ENCODE measurements at regions not wholly inside any gene's neighbourhood (a gene's known extent, or its start where the extent isn't known, plus 50 kb on each side); places are given as distances from the start of the nearest gene placed in this dataset.

DNA sequence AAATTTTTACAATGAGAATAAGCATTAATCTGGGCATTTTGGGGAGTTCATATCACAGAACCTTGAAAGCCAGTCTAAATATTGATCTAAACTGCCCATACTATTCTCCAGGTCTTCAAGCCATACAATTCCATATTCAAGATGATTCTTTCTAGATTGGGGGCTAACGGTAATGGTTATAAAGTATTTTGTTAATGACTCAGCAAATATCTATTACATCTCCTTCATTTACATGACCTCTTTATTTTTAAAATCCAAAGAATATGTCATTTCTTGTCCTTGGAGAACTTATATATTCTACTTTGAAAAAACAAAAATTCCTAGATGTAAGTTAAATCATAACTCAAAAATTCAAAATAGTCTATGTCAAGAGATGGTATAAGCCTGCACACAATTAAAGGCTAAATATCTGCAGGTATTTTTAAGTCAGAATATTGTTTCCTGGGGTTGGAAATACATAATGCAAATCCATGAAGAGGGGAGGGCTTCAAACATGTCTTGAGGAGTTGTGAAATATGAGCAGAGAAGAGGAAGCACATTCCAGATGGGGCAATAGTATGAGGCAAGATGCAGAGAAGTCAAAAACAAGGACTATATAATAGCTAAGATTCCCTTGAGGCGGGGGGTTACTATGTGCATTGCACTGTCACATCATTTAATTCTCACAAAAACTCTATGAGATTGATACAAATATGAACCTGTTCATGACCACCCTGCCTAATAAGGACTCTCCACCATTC, 526.4 kb downstream of the NR2F1-AS1 start:
- TF ChIP-seq, protein P1, sequence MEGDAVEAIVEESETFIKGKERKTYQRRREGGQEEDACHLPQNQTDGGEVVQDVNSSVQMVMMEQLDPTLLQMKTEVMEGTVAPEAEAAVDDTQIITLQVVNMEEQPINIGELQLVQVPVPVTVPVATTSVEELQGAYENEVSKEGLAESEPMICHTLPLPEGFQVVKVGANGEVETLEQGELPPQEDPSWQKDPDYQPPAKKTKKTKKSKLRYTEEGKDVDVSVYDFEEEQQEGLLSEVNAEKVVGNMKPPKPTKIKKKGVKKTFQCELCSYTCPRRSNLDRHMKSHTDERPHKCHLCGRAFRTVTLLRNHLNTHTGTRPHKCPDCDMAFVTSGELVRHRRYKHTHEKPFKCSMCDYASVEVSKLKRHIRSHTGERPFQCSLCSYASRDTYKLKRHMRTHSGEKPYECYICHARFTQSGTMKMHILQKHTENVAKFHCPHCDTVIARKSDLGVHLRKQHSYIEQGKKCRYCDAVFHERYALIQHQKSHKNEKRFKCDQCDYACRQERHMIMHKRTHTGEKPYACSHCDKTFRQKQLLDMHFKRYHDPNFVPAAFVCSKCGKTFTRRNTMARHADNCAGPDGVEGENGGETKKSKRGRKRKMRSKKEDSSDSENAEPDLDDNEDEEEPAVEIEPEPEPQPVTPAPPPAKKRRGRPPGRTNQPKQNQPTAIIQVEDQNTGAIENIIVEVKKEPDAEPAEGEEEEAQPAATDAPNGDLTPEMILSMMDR (conservative IDR thresholded peaks at IDR 0.05; ENCODE audit: low read depth in 2 of 2) = no peak
- TF ChIP-seq EZH2 (IDR thresholded peaks at IDR 0.05; ENCODE audit: low read depth, unreplicated experiment) = no peak
- no peak for TF ChIP-seq POLR2AphosphoS5 (IDR thresholded peaks at IDR 0.05; ENCODE audit: low read depth)
- TF ChIP-seq CREB1 (CRISPR knock-in tag; IDR thresholded peaks at IDR 0.05; ENCODE audit: low read depth) = no peak
- no peak for TF ChIP-seq EZH2phosphoT487 (IDR thresholded peaks at IDR 0.05; ENCODE audit: unreplicated experiment)
- TF ChIP-seq, protein P2, sequence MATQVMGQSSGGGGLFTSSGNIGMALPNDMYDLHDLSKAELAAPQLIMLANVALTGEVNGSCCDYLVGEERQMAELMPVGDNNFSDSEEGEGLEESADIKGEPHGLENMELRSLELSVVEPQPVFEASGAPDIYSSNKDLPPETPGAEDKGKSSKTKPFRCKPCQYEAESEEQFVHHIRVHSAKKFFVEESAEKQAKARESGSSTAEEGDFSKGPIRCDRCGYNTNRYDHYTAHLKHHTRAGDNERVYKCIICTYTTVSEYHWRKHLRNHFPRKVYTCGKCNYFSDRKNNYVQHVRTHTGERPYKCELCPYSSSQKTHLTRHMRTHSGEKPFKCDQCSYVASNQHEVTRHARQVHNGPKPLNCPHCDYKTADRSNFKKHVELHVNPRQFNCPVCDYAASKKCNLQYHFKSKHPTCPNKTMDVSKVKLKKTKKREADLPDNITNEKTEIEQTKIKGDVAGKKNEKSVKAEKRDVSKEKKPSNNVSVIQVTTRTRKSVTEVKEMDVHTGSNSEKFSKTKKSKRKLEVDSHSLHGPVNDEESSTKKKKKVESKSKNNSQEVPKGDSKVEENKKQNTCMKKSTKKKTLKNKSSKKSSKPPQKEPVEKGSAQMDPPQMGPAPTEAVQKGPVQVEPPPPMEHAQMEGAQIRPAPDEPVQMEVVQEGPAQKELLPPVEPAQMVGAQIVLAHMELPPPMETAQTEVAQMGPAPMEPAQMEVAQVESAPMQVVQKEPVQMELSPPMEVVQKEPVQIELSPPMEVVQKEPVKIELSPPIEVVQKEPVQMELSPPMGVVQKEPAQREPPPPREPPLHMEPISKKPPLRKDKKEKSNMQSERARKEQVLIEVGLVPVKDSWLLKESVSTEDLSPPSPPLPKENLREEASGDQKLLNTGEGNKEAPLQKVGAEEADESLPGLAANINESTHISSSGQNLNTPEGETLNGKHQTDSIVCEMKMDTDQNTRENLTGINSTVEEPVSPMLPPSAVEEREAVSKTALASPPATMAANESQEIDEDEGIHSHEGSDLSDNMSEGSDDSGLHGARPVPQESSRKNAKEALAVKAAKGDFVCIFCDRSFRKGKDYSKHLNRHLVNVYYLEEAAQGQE (IDR thresholded peaks at IDR 0.05; ENCODE audit: unreplicated experiment) = no peak
- no peak for TF ChIP-seq NANOG (IDR thresholded peaks at IDR 0.05; ENCODE audit: borderline replicate concordance)
- TF ChIP-seq, protein P3, sequence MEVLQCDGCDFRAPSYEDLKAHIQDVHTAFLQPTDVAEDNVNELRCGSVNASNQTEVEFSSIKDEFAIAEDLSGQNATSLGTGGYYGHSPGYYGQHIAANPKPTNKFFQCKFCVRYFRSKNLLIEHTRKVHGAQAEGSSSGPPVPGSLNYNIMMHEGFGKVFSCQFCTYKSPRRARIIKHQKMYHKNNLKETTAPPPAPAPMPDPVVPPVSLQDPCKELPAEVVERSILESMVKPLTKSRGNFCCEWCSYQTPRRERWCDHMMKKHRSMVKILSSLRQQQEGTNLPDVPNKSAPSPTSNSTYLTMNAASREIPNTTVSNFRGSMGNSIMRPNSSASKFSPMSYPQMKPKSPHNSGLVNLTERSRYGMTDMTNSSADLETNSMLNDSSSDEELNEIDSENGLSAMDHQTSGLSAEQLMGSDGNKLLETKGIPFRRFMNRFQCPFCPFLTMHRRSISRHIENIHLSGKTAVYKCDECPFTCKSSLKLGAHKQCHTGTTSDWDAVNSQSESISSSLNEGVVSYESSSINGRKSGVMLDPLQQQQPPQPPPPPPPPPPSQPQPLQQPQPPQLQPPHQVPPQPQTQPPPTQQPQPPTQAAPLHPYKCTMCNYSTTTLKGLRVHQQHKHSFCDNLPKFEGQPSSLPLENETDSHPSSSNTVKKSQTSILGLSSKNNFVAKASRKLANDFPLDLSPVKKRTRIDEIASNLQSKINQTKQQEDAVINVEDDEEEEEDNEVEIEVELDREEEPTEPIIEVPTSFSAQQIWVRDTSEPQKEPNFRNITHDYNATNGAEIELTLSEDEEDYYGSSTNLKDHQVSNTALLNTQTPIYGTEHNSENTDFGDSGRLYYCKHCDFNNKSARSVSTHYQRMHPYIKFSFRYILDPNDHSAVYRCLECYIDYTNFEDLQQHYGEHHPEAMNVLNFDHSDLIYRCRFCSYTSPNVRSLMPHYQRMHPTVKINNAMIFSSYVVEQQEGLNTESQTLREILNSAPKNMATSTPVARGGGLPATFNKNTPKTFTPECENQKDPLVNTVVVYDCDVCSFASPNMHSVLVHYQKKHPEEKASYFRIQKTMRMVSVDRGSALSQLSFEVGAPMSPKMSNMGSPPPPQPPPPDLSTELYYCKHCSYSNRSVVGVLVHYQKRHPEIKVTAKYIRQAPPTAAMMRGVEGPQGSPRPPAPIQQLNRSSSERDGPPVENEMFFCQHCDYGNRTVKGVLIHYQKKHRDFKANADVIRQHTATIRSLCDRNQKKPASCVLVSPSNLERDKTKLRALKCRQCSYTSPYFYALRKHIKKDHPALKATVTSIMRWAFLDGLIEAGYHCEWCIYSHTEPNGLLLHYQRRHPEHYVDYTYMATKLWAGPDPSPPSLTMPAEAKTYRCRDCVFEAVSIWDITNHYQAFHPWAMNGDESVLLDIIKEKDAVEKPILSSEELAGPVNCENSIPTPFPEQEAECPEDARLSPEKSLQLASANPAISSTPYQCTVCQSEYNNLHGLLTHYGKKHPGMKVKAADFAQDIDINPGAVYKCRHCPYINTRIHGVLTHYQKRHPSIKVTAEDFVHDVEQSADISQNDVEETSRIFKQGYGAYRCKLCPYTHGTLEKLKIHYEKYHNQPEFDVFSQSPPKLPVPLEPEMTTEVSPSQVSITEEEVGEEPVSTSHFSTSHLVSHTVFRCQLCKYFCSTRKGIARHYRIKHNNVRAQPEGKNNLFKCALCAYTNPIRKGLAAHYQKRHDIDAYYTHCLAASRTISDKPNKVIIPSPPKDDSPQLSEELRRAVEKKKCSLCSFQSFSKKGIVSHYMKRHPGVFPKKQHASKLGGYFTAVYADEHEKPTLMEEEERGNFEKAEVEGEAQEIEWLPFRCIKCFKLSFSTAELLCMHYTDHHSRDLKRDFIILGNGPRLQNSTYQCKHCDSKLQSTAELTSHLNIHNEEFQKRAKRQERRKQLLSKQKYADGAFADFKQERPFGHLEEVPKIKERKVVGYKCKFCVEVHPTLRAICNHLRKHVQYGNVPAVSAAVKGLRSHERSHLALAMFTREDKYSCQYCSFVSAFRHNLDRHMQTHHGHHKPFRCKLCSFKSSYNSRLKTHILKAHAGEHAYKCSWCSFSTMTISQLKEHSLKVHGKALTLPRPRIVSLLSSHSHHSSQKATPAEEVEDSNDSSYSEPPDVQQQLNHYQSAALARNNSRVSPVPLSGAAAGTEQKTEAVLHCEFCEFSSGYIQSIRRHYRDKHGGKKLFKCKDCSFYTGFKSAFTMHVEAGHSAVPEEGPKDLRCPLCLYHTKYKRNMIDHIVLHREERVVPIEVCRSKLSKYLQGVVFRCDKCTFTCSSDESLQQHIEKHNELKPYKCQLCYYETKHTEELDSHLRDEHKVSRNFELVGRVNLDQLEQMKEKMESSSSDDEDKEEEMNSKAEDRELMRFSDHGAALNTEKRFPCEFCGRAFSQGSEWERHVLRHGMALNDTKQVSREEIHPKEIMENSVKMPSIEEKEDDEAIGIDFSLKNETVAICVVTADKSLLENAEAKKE (CRISPR knock-in tag; IDR thresholded peaks at IDR 0.05) = no peak
- TF ChIP-seq ZNF114 (CRISPR knock-in tag; IDR thresholded peaks at IDR 0.05) = no peak
- TF ChIP-seq, protein P4, sequence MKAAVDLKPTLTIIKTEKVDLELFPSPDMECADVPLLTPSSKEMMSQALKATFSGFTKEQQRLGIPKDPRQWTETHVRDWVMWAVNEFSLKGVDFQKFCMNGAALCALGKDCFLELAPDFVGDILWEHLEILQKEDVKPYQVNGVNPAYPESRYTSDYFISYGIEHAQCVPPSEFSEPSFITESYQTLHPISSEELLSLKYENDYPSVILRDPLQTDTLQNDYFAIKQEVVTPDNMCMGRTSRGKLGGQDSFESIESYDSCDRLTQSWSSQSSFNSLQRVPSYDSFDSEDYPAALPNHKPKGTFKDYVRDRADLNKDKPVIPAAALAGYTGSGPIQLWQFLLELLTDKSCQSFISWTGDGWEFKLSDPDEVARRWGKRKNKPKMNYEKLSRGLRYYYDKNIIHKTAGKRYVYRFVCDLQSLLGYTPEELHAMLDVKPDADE (IDR thresholded peaks at IDR 0.05) = no peak
- no peak for TF ChIP-seq JUNB (IDR thresholded peaks at IDR 0.05; ENCODE audit: unreplicated experiment)
- no peak for TF ChIP-seq STAT1 (IDR thresholded peaks at IDR 0.05; ENCODE audit: unreplicated experiment)
- TF ChIP-seq ZNF331 (CRISPR knock-in tag; IDR thresholded peaks at IDR 0.05; ENCODE audit: low read depth) = no peak

Data from GM23338 (cell line).